ENCODE measurements at regions not wholly inside any gene's neighbourhood (a gene's known extent, or its start where the extent isn't known, plus 50 kb on each side); places are given as distances from the start of the nearest gene placed in this dataset.
"Not testable (repeated sequence)": the region's sequence is repeated elsewhere in the genome, so short reads cannot be mapped to it uniquely, and the experiment has no call there.

DNA sequence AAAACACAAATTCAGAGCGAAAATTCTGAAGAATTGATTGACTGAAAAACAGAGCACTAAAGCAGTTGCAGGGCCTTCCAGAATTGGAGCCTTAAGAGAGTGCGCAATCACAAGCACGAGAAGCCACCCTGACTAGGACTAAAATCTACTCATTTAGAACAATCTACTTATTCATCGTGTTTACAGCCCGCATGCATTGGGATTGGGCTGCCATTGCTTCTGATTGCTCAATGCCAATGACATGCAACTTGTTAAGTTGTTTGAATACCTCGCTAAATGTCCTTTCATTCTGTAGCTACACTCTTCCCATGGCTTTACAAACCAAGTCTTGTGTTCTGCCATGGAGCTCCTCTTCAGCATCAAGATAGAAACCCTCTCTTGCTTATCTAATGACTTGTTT lies 425.9 kb upstream of the POM121L12 start:
- no peak for DNase-seq (ENCODE audit: low read depth)
- TF ChIP-seq, protein P1, sequence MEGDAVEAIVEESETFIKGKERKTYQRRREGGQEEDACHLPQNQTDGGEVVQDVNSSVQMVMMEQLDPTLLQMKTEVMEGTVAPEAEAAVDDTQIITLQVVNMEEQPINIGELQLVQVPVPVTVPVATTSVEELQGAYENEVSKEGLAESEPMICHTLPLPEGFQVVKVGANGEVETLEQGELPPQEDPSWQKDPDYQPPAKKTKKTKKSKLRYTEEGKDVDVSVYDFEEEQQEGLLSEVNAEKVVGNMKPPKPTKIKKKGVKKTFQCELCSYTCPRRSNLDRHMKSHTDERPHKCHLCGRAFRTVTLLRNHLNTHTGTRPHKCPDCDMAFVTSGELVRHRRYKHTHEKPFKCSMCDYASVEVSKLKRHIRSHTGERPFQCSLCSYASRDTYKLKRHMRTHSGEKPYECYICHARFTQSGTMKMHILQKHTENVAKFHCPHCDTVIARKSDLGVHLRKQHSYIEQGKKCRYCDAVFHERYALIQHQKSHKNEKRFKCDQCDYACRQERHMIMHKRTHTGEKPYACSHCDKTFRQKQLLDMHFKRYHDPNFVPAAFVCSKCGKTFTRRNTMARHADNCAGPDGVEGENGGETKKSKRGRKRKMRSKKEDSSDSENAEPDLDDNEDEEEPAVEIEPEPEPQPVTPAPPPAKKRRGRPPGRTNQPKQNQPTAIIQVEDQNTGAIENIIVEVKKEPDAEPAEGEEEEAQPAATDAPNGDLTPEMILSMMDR (IDR thresholded peaks at IDR 0.05; ENCODE audit: low read depth, low read length, missing control alignments) = no peak
- no peak overlapping the region for H3K4me3 ChIP-seq (ENCODE audit: low read depth, low read length)

DNA sequence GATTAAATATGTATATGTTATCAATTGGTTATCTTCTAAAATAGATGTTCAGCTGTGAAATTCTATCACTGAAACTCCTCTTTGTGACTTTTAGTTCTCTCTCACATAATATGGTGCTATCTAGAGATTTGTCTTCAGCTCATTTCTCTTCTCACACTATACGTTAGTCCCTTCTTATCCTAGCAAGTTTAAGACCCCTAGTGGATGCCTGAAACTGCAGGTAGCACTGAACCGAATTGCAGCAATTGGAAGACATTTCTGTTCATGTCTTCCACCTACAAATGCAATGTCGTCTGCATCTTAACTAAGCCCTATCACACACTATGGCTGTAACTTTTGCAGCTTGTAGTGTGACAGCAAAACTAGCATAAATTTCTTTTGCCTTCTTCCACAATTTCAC lies 442.7 kb upstream of the POM121L12 start:
- no peak overlapping the region for H3K4me3 ChIP-seq (ENCODE audit: low read depth, low read length)
- TF ChIP-seq, protein P1 (IDR thresholded peaks at IDR 0.05; ENCODE audit: low read depth, low read length, missing control alignments) = no peak
- no peak for DNase-seq (ENCODE audit: low read depth)

DNA sequence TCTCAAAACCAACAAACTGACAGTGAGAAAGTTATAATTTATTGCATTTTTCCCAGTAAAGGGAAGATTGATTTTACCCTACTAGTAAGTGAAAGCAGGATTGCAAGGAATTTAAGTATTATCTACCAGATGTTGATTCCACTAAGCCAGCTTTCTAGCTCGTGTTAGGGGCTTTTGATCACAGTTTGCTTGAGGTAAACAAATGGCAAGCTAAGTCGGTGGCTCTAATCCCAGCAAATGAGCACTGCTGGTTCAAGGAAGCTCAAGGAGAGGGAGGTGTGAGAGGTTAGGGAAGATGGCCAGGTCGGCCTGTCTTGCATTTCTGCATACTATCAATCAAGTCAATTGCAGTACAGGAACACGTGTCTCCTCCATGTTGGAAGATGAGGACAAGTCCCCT lies 448.7 kb upstream of the POM121L12 start:
- H3K4me3 ChIP-seq (ENCODE audit: low read depth, low read length) = no peak overlapping the region
- no peak for DNase-seq (ENCODE audit: low read depth)
- TF ChIP-seq, protein P1 (IDR thresholded peaks at IDR 0.05; ENCODE audit: low read depth, low read length, missing control alignments) = no peak

DNA sequence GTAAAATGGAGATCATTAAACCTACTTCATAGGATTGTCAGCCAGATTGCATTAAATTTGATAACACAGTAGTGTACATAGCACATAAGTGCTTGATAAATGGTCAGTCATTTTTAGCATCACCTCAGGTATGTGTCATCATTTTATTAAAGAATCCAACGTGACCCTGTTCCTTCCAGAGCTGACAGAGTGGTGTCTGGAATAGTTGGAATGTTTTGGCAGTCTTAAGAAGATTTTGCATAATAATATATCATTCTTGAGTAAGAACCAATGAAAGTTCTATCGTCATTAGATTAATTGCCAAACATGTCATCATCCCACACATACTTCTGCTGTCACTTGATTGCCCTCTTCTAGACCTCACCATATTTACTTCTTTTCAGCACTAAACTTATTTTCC lies 451.4 kb upstream of the POM121L12 start:
- H3K4me3 ChIP-seq (ENCODE audit: low read depth, low read length) = no peak overlapping the region
- TF ChIP-seq, protein P1 (IDR thresholded peaks at IDR 0.05; ENCODE audit: low read depth, low read length, missing control alignments) = no peak
- DNase-seq (ENCODE audit: low read depth) = no peak

DNA sequence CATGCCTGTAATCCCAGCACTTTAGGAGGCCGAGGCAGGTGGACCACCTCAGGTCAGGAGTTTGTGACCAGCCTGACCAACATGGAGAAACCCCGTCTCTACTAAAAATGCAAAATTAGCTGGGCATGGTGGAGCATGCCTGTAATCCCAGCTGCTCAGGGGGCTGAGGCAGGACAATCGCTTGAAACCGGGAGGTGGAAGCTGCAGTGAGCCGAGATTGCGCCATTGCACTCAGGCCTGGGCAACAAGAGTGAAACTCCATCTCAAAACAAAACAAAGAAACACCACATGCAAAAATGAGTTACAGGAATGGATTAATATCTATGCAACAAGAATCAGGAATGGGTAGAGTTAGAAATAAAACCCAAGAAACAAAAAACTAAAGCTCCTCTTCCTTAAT lies 462.3 kb upstream of the POM121L12 start:
- not testable (repeated sequence) for H3K4me3 ChIP-seq (ENCODE audit: low read depth, low read length); DNase-seq (ENCODE audit: low read depth)

DNA sequence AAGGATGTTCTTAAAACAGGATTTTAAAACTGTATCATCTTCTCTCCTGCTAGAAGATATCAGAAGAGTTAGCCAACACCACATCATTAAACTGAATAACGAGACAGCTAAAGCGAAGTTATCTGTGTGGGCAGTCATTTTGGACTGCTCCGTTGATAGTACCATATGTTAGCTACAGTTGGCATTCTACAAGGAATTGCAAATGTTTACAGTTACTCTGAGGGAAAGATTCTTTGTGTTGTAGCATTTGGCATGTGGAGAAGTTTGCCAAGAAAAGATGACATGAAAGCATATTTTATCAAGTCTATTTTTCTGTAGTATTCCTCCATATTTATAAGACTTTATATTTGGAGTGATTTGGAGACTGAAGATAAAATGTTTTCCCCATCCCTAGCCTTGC lies 464.4 kb upstream of the POM121L12 start:
- TF ChIP-seq, protein P1 (IDR thresholded peaks at IDR 0.05; ENCODE audit: low read depth, low read length, missing control alignments) = no peak
- no peak for DNase-seq (ENCODE audit: low read depth)
- H3K4me3 ChIP-seq (ENCODE audit: low read depth, low read length) = no peak overlapping the region

DNA sequence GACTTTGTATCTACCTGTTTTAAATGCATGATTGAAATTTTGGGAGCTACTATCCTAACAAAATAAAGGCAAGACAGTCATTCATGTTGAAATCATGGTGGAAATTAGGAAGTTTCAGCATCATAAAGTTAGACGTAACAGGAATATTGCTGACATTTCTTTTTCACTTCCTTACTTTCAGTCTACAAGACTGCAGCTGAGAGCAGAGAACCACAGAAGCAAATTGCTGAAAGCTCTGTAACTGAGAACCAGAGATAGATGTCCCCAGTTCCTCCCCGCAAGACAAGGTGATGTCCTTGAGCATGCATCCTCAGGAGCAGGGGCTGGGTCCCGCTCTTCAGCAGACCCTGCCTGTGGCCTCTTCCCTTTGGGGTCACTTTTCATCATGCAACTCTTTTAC lies 466.3 kb upstream of the POM121L12 start:
- TF ChIP-seq, protein P1 (IDR thresholded peaks at IDR 0.05; ENCODE audit: low read depth, low read length, missing control alignments) = no peak
- no peak for DNase-seq (ENCODE audit: low read depth)
- no peak overlapping the region for H3K4me3 ChIP-seq (ENCODE audit: low read depth, low read length)

DNA sequence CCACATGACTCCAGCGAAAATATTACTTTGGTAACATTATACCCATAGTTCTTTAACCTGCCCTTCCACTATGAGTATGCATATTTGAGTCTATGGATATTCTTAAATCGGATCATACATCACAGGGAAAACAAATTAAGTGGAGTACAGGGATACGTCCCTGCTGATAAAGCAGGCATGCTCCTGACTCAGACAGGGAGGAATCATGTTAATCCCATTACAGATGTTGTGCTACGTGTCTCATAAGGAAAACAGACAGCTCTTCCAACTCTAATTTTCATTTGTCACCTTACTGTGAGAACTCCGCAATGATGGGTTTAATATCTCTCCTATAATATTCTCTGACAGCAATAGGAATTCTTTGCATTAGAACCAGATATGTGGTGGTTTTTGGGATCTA lies 469.5 kb upstream of the POM121L12 start:
- TF ChIP-seq, protein P1 (IDR thresholded peaks at IDR 0.05; ENCODE audit: low read depth, low read length, missing control alignments) = no peak
- no peak overlapping the region for H3K4me3 ChIP-seq (ENCODE audit: low read depth, low read length)
- no peak for DNase-seq (ENCODE audit: low read depth)
